ENCODE measurements at regions not wholly inside any gene's neighbourhood (a gene's known extent, or its start where the extent isn't known, plus 50 kb on each side); places are given as distances from the start of the nearest gene placed in this dataset.

DNA sequence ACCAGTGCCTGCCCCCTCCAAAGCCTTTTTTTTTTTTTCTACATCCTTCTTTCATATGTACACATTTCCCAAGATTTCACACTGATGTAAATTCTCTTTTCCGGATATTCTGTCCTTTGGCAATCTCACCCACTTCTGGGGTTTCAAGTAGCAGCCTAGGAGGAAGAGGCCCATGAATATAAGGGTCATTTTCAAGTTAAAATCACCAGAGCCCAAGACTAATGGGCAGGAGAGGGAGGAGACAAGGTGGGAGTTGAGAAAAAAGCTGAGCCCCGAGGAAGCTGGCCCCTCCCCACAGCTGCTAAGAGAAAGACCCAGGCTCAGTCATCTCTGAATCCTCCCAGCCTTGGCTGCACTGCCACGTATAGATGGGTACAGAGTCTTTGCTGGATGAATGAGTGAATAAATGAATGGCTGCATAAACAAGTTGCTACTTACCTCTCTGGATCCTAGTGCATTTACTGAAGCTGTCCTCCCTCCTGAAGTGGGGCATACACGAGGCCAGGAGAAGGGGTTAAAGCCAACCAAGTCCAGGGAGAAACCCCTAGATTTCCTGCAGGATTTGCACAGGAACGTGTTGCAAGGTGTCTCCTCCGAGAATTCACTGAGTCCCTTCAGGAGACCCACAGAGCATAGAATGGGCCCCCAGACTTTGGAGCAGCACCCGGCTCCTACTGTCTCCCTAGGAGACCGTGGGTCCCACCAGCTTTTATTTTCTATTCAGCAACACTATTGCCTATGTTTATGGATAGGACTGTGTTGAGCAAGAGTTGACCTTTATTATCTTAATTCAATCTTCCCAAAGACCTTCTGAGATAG lies 100.8 kb upstream of the LIPC start:
- no peak for FAIRE-seq

DNA sequence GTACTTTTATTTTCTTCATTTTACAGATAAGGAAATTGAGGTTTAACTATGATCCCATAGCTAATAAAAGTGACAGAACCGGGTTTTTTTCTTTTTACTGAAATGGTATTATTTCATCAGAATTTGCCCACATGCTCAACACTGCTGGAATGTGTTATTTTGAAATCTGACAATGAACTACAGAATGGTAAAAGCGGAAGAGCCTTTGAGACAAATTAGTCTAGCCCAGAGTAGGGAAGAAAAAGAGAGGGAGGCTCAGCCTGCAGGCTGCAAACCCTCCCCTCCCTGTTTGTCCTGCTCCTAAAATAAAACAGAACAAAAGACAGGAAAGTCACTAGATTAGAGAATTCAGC lies 100.3 kb upstream of the LIPC start:
- FAIRE-seq: no peak

DNA sequence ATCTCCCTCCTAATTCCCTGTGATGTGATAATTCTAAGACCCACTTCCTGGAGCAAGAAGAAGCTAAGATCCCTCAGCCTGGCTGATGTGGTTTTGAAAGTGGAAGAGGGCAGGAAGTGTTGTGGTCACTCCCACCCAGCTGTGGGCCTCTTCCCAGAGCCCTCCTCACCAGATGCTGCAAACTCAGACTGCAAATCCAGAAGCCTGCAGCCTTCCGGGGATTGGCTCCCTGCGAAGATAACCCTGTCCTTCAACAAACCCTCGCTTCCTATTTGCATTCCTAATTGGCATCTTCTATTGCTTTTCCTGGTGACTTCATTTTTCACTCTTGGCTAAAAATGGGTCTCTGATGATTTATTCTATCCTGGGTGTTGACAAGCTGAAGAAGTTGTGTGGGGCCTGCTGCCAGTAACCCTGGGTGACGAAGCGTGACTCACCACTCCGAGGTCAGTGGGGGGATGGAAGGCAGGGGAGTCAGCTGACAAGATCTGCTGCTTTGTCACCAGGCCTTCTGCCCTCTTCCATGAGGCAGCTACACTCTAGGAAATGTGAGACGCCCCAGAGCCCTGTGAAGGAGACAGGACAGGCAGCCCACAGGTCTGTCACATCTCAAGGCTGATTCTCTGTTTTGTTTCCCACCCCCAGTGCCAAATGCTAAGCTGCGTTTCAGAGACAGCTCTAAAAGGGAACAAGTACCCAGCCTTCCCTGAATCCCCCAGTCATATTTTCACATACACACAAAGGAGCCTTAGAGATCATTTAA lies 99.7 kb upstream of the LIPC start:
- peak; percentile 95 for FAIRE-seq

DNA sequence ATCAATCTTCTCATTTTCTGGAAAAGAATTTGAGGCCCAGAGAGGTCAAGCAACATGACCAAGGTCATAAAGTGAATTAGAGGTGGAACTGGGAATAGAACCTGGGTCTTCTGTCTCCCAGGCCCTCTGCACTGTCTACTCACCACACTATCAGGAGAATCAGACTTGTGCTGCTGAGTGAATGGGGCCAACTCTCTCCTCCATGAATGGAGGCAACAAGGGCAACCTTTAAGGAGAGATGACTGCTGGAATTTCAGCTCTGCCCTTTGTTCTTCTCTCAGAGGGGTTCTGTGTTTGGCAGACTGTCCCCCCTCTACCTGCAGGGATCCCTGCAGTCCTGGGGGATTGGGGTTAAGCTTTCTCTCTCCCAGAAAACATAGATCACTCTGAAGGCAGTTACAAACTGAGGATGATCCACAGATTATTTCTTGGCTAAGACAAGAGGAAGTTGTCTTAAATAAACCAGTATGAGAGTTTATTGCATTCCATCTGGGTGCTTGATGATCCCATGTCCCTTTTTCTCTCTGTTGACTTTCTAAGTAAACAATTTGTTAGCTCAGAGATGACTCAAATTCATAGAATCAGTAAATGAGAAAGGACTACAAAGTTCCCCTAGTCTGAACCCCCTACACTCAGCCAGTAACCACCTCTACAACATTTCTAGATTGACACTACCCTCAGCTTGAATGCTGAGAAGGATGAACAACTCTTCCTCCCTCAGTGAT lies 99.0 kb upstream of the LIPC start:
- FAIRE-seq: peak; percentile 21

DNA sequence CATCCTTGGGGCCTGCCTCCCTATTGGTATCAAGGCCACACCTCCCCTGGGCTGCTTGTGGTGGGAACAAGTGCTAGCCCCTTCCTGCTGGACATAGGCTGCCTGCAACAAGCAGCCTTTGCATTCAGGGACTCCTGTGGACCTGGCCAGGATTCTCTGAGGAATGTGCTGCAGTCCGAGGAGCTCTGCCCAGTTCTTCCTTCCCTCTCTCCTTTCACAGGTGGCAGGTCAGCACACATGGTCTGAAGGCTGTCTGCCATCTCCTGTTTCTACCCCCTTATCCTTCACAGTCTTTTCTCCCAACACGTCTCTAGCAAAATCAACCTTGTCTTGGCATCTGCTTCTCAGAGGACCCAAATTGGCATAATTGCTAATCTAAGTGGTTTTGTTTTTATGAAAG lies 97.0 kb upstream of the LIPC start:
- FAIRE-seq: no peak

DNA sequence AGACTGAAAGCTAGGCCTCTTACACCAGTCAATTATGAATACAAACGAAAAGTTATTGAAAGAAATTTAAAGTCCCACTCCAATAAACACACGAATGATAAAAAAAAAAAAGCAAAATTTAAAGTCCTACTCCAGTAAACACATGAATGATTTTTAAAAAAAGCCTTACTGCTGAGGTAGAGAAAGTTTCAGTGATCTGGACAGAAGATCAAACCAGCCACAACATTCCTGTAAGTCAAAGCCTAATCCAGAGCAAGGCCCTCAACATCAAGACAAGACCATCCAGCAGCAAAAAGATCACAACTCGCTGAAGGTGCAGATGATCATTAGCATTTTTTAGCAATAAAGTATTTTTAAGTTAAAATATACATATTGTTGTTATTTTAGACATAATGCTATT lies 95.6 kb upstream of the LIPC start:
- FAIRE-seq: no peak

DNA sequence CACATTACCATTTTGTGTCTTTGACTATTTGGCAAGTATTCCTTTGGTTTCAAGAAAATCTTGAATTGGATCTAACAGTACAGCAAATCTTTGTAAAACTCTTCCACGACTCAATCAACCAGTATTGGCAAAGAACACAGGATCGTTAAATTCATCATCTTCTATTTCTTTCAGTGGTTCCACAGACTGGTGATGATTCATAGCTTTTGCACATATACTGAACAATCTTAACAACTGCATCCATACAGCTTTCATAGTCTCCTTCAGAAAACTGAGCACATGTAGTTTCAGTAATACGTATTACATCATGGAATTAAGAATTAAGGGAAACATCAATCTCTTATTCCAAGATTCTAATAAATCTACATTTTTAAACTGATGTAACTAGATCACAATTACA lies 91.6 kb upstream of the LIPC start:
- FAIRE-seq: no peak

DNA sequence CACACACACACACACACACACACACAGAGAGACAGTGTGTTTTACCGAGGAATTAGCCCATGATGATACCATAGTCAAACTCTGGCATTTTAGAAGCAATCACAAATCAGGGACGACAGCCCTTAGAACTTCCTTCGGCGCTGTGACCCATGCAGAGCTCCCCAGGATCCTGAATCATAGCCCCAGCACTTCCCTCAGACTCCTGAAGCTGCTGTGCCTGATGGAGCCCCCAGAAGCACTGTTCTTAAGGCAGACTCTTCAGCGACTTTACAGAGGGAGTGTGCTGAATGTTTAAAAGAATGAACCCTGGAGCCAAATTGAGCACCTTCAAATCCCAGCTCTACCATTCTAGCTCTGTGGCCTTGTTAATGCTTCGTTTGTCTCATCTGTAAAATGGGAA lies 89.3 kb upstream of the LIPC start:
- FAIRE-seq: no peak

DNA sequence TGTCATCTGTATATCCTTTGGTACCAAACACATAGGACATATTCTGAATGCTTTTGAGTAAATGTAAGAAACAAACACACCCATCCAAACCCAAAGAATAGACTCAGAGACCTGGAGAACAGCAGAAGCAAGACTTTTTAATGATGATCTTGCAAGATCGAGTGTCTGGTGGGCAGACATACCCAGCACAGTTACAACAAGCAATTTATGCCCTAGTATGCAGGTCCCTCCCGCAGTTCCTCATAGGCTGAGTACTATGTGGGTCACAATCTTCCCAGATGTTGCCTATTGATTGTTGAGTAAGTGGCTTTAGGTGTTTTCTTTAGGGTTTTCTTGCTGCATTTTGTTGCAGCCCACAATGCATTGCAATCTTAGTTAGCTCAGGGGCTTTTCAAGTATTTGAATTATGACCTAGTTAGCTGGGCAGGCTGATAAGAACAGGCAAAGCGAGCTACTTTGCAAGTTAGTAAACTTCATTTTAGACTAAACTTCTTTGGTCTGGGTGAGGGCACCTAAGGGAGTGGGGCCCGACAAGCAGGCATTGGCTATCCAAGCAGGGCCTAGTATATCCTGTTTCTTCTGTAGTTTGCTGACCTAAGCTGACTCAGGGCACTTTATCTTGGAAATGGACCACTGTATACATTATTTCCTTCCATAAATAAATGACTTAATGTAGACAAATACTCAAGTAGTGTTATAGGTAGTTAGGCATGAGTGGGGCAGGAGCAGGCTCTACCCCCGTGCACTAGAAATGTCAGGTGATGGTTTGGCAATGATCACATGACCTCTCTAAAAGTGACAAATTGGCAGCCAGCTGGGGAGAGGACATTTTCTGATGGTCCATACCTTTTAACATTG lies 87.3 kb upstream of the LIPC start:
- FAIRE-seq: no peak

DNA sequence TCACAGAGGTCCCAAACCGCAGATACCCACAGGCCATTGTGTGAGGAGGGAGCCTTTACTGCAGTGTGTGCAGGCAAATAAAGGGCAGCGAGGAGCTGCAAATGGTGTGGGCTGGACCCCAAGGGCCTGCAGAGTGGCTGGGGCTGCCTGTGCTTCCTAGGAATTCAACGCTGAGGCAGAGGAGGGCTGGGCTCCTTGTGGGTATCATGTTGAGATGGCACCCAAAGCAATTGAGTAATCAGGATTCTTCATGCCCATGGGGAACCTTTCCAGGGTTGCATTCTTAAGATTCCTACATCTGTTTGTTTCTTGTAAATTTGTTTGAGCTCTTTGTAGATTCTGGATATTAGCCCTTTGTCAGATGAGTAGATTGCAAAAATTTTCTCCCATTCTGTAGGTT lies 85.4 kb upstream of the LIPC start:
- no peak for FAIRE-seq

DNA sequence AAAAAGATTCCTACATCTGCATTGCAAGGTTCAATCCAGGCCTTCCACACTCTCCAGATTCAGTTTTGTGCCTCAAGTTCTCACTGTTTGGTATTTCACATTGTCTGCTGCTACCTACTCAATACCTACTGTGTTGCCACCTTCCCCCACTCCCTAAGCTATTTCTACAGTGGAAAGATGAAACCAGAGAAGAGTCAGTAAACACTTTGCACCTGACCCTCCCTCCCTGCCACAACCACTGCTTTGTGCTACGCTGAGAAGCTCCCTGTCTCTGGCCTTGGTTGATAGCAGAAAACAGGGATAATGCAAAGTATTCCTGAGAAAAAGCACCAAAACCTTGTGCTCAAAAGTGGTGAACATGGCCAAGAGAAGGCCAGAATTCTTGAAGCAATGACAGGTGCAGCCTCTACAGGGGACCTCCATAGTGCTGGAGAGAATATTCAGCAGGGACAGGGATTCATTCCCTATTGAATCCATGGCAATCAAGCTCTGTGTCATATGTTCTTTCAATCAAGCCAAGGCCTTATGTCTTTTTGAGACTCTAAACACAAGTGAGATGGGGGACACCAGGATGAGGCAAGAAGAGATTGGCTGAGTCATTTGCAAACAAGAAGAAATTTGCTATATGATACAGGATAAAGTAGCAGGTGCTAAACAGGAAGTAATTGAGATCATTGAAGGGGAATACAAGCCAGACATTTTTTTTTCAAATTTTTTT lies 83.5 kb upstream of the LIPC start:
- FAIRE-seq: no peak

DNA sequence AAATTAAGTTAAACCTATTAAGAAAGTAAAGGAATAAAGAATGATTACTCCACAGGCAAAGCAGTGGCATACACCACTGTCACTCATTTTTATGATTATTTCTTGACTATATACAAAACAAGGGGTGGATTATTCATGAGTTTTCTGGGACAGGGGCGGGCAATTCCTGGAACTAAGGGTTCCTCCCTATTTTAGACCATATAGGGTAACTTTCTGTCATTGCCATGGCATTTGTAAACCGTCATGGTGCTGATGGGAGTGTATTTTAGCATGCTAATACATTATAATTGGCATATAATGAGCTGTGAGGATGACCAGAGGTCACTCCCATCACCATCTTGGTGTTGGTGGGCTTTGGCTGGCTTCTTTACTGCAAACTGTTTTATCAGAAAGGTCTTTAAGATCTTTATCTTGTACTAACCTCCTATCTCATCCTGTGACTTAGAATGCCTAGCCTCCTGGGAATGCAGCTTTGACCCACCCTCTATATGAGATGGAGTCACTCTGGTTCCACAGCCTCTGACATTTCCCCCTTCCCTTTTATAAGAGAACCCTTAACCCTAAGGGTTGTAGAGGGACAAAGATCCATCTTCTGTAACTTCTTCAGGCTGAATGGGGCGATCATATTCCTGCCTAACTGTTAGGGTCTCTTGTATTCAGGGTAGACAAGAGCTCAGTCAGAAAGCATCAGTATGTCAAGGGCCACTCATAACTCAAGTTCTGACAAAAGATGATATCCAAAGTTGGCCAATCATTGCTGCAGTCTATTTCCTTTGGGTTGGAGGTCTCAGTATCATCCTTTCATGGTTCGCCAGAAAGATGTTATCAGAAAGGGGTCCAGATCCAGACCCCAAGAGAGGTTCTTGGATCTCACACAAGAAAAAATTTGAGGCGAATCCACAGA lies 79.5 kb upstream of the LIPC start:
- no peak for FAIRE-seq

DNA sequence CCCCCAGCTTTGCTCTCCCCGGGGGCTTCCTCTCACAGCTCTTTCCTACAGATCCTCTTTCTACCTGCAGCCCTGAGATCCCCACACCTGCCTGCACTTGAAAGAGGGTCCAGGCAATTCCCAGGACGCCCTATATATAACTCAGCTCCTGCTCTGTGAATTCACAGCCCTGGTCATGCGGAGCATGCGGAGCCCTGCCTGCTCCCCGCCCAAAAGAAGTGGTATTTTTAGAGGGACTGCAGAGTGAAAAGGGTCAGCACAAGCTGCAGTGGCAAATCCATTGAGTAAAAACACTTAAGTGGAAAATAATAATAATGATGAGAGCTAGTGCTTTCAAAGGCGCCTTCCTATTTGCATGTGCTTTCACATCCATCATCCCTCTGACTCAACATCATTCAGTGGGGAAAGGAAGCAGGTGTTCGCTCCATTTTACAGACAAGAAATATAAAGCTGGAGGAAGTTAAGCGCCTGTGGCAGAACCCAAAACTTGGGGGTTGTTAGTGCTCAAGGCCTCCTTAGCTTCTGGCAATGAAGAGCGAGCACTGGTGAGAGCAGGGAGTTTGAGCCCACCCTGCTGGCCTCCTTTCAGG lies 76.3 kb upstream of the LIPC start:
- no peak for FAIRE-seq

DNA sequence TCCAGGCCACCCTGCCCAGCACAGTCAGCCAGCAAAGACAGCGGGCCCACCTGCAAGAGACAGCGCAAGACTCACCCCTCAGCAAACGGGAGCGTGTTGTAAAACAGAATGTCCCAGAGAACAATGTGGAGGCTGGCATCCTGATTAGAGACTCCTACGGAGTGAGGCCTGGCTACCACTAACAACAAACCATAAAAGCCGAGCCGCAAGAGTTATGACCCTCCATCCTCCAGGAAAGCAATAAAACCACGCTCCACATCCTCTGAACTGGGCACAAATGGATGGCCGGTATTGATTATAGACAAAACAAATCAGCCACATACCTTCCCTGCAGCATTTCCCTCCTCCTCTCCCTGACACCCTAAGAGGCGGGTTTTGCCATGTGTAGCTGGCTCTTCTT lies 75.8 kb upstream of the LIPC start:
- no peak for FAIRE-seq

DNA sequence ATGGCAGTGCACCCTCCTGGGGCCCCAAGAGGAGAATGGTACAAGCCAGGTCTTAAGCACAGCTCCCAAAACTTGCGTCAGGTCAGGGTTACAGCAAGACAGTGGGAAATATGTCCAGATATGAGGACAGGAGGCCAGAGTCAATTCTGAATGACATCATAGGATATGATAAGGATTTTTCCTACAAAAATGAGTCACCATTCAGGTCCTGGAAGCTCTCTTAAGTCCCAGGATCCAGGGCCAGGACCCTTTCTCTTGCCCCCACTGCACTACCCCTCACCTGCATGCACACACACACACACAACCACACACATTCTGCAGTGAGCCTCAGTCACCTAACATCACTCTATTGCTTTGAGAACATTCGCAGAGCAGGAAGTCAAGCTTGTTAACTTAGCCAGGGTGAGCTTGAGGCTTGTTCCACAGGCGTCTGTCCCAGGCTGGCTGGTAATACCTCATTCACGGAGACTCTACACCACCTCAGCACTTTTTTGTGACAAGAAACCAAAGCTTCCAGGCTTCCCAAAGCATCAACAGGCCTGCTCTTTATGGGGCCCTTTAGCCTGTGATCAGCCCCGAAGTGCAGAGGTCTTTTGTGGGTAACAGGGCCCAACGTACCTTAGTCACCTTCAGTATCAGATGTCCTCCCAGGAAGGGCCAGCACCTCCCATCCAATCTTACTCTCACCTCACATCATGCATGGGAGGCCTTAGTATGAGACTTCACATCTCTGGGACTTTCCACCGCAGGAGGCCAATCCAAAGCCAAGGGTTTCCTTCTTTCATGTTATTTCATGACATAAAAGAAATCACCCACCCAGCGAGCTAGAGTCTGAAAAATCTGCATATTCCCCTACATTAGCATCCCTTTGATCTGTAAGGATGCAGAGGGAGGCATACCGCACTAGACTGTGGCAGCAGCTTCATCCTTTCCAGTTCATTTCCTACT lies 74.0 kb upstream of the LIPC start:
- FAIRE-seq: no peak

DNA sequence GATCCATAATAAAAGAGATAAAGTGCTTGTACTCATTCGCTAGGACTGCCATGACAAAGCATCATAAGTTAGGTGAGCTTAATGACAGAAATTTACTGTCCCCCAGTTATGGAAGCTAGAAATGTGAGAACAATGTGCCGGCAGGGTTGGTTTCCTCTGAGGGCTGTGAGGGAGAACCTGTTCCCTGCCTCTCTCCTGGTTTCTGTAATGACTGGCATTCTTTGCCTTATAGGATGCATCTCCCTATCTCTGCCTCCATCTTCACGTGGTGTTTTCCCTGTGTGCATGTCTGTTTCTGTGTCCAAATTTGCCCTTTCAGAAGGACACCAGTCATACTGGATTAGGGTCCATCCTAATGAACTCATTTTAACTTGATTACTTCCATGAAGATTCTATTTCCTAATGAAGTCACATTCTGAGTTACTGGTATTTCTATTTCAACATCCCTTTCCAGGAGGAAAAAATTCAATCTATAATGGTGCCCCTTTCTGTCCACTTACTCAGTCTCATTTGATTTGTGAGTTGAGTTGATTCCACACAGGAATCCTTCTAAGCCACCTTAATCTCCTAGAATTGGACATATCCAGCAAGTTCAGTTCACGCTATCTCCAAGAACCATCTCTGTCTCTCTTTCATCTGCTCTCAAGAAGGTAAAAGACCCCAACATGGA lies 71.2 kb upstream of the LIPC start:
- FAIRE-seq: no peak

DNA sequence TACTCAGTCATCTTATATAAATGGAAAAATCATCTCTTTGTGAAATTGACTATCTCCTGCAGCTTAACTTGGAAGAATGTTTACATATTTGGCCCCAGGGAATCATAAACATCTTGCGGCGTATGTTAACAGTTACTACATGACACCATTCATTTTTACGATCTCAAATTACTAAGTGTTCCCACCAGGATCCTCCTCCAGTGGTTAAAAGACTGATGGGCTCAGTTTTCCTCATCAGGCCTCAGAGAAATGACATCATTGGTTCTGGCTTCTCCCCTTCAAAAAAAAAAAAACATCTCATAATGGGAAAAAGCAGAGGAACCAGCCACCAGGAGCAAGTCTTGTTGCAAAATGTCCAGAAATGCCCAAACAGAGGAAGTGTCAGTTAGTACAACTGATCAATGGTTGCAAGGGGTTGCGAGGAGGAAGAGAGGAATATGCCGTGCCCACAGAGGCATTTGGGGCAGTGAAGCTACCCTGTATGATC lies 70.5 kb upstream of the LIPC start:
- FAIRE-seq: no peak

DNA sequence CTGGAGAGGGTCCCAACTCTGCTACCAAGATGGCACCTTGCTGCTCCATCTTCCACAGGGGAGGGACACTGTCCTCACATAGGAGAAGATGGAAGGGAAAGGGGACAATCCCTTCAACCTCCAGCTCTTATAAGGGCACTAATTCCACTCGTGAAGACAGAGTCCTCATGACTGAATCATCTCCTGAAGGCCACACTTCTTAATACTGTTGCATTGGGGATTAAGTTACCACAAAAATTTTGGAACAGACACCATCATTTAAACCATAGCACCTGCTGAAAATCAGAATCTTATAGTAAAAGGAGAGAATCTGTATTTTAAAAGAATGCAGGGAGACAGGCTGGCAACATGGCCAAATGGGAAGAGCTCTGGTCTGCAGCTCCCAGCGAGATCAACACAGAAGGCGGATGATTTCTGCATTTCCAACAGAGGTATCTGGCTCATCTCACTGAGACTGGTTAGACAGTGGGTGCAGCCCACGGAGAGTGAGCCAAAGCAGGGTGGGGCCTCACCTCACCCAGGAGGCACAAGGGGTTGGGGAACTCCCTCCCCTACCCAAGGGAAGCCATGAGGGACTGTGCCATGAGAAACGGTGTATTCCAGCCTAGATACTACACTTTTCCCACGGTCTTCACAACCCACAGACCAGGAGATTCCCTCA lies 69.4 kb upstream of the LIPC start:
- no peak for FAIRE-seq

Data from islet of Langerhans (tissue), 1 donor.